CD4-positive, alpha-beta T cell treated with Interleukin-6 for 4 hours (primary cell): ENCODE measurements at regions not wholly inside any gene's neighbourhood (a gene's known extent, or its start where the extent isn't known, plus 50 kb on each side); places are given as distances from the start of the nearest gene placed in this dataset.
"Not testable (repeated sequence)": the region's sequence is repeated elsewhere in the genome, so short reads cannot be mapped to it uniquely, and the experiment has no call there.

Source experiments
- DNase-seq: peaks from one replicate; pipeline ENCODE4 v3.0.0-alpha.2; 2020; ENCODE audit warnings: mixed read lengths

- peak; percentile 13 for DNase-seq
Observed at GRCh38 chrX:40952855-40953254, 132.4 kb upstream of the USP9X start.

DNA sequence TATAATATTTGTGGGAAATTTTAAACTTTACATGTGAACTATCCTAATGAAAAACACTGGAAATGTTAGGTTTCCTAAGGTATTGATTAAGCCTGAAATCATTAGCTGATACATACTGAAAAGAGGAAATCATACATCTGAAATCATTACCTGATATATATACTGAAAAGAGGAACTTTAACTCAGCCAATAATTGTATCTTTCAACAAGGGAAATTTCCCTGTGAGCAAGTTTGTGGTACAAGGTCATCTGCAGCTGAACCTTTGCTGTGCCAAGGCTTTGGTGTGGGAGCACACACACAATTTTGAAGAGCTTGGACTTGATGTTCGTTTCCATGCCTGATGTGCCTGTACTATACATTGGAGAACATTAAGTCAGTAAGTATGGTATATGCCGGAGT, 131.9 kb upstream of the USP9X start:
- no peak for DNase-seq

DNA sequence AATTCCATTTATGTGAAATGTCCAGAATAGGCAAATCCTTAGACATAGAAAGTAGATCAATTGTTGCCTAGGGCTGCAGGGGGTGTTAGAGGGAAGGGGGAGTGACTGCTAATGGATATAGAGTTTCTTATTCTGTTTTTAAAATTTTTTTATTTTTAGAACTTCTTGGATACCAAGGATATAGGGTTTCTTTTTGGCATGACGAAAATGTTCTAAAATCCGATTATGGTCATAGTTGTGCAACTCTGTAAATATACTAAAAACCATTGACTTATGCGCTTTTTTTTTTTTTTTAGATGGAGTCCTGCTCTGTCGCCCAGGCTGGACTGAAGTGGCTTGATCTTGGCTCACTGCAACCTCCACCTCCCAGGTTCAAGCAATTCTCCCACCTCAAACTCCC, 125.2 kb upstream of the USP9X start:
- DNase-seq: no peak

- no peak for DNase-seq
Observed at GRCh38 chrX:40962793-40963407, 122.3 kb upstream of the USP9X start.

DNA sequence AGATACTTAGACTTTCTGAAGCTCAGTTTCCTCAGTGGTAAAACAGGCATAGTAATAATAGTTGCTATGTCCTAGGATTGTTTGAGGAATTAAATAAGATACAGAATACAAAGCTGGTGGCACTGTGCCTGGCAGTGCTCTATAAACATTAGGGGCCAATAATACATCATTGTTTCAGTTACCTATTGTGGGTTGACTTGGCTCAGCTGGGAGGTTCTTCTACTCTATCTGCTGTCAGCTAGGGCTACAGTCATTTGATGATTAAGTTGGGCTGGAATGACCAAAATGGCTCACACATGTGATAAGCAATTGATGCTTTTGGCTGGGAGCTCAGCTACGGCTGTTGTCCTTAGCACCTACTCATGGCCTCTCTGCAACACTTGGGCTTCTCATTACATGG, 121.2 kb upstream of the USP9X start:
- DNase-seq: no peak

GRCh38 chrX:40964633-40965586, 120.3 kb upstream of the USP9X start:
- no peak for DNase-seq

DNA sequence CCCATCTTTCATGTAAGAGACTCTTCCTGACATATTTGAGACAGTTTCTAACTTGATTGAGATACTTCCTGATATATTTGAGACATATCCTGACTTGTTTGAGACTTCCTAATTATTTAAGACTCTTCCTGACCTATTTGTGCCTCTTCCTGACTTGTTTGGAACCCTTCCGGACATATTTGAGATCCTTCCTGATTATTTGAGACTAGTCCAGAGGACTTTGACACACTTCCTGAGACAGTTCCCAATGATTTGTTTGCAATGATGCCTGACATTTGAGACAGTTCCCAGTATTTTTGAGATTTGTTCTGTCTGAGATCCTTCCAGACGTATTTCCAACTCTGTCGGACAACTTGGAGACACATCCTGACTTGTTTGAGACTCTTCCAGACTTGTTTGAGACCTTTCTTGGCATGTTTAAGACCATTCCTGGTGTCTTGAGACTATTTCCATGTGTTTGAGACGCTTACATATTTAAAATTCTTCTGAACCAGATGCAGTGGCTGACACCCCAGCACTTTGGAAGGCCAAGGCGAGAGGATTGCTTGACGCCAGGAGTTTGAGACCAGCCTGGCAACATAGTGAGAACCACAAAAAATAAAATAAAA, 118.9 kb upstream of the USP9X start:
- no peak for DNase-seq

DNA sequence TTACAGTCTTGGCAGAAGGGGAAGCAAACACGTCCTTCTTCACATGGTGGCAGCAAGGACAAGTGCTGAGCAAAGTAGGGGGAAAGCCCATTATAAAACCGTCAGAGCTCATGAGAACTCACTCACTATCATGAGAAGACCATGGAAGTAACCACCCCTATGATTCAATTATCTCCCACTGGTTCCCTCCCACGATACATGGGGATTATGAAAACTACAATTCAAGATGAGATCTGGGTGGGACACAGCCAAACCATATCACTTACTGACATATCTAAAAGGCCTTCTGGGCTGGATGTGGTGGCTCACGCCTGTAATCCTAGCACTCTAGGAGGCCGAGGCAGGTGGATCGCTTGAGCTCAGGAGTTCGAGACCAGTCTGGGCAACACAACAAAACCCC, 117.1 kb upstream of the USP9X start:
- DNase-seq: no peak

DNA sequence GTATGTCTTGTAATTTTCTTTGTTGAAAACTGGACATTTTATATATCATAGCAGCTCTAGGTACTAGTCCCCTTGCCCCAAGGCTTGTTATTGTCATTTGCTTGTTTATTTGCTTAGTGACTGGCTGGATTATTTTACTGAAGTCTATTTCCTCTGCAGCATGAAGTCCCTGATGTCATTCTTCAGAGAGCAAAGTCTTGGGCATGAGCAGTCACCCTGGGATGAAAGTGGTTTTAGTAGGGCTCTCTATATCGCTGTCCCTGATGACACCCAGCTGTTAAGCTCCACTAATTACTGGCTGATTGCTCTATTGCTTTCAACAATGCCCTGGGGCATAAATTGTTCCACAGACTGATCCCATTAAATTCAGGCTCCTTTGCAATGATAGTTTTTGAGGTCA, 113.5 kb upstream of the USP9X start:
- no peak for DNase-seq

DNA sequence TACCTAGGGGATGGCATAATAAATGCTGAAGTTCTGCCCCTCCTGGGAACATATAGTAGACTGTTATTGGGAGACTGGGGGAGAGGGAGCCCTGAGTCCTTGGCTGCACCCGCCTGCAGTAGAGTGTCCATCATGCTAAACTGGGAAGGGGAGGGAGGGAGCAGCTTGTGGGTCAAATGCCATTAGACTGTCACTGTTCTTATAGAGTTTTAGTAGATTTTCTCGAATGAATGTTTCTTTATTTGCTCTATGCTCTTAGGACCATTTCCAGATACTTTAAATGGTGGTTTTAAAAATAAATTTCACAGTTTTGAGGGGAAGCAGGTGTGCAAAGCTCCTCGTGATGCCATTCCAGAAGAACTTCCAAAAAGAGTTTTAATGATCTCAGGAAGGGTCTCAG, 111.6 kb upstream of the USP9X start:
- no peak for DNase-seq

- DNase-seq: no peak
Observed at GRCh38 chrX:40975951-40976350, 109.3 kb upstream of the USP9X start.

DNA sequence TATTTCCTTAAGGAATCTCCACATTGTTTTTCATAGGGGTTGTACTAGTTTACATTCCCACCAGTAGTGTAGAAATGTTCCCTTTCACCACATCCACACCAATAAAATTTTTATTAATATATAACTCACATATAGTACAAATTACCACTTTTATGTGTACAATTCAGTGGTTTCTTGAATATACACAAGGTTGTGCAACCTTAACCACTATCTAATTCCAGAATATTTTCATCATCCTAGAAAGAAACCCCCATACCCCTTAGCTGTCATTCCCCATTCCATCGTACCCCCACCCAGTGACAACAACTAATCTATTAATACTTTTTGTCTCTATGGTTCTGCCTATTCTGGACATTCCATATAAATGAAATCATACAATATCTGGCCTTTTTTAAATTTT, 108.3 kb upstream of the USP9X start:
- DNase-seq: no peak

DNA sequence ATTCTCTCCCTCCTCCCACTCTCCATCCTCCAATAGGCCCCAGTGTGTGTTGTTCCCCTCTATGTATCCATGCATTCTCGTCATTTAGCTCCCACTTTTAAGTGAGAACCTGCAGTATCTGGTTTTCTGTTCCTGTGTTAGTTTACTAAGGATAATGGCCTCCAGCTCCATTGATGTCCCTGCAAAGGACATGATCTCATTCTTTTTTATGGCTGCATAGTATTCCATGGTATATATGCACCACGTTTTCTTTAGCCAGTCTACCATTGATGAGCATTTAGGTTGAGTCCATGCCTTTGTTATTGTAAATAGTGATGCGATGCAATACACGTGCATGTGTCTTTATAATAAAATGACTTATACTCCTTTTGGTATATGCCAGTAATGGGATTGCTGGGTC, 100.3 kb upstream of the USP9X start:
- no peak for DNase-seq

DNA sequence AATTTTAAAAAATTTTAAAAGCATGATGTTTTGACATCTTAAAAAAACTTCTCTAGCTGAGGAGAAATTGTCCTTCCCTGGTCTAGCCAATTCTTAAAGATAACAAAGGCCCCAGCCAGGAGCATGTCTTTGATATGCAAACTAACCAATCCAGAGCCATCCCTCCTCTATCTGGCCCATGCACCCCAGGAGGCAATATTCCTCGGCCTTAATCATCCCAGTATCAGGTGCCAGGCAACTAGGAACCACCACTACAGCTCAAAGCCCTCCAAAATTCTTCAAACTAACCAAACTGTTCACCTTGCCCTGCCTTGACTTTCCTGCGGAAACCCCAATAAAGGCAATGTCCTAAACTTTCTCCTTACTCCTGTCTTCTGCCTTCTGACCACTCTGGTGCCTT, 97.8 kb upstream of the USP9X start:
- DNase-seq: no peak

- no peak for DNase-seq
Observed at GRCh38 chrX:40988100-40988499, 97.1 kb upstream of the USP9X start.

- not testable (repeated sequence) for DNase-seq
Observed at GRCh38 chrX:40993395-40993794, 91.8 kb upstream of the USP9X start.

- DNase-seq: no peak
Observed at GRCh38 chrX:40996886-40997530, 88.2 kb upstream of the USP9X start.

- DNase-seq: no peak
Observed at GRCh38 chrX:40998123-40998522, 87.1 kb upstream of the USP9X start.

DNA sequence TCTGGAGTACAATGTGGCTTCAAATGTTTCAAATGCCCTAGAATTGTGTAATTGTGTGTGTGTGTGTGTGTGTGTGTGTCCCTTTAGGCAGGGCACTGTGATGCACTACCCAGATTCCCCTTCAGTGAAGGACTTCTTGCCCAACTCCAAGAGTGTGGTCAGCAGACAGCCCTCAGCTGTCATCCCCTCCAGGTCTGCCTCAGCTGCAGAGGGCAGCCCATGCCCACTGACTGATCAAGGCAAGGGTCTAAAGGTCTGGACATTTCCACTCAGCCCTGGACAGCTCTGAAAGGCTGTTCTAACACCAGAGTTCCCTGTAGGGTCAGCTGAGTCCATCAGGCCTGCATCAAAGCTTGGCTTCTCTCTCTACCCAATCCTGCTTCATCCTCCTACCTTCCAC, 83.9 kb upstream of the USP9X start:
- no peak for DNase-seq

- DNase-seq: no peak
Observed at GRCh38 chrX:41002026-41002425, 83.2 kb upstream of the USP9X start.

GRCh38 chrX:41003506-41004270, 81.6 kb upstream of the USP9X start:
- no peak for DNase-seq

- DNase-seq: no peak
Observed at GRCh38 chrX:41005445-41005992, 79.7 kb upstream of the USP9X start.
